Neural cell (in vitro differentiated cells): ENCODE measurements at regions not wholly inside any gene's neighbourhood (a gene's known extent, or its start where the extent isn't known, plus 50 kb on each side); places are given as distances from the start of the nearest gene placed in this dataset.

ENCODE experiments used
- H2AFZ ChIP-seq: fragments of 200-600, 300-800 bp; sonication (generic), shearing (Covaris generic); 2 replicates; pipeline ENCODE4 v1.6.0; 2014; ENCODE audit warnings: low read depth, mild to moderate bottlenecking, antibody characterized with exemption, low read length, moderate library complexity
- H3F3A ChIP-seq: fragments of 200-600 bp; shearing (Covaris generic); 2 replicates; pipeline ENCODE4 v1.6.1; 2016; ENCODE audit warnings: mild to moderate bottlenecking, moderate library complexity, mixed read lengths, antibody characterized with exemption, low read length; ENCODE audit not compliant: insufficient read depth, poor library complexity, severe bottlenecking
- H3K27ac ChIP-seq: fragments of 200-600, 300-800 bp; sonication (generic), shearing (Covaris generic); 2 replicates; pipeline ENCODE4 v1.5.1; 2014; ENCODE audit warnings: mild to moderate bottlenecking, low read length, moderate library complexity
- H3K27me3 ChIP-seq: fragments of 300-800, 200-600 bp; sonication (generic), shearing (Covaris generic); 2 replicates; pipeline ENCODE4 v1.6.0; 2014; ENCODE audit warnings: mild to moderate bottlenecking, low read depth, low read length, moderate library complexity; ENCODE audit not compliant: insufficient read depth
- H3K36me3 ChIP-seq: fragments of 300-800, 200-600 bp; sonication (generic), shearing (Covaris generic); 2 replicates; pipeline ENCODE4 v1.5.1; 2014; ENCODE audit warnings: mild to moderate bottlenecking, antibody characterized with exemption, low read length, moderate library complexity; ENCODE audit not compliant: insufficient read depth
- H3K4me2 ChIP-seq: fragments of 300-800, 200-600 bp; sonication (generic), shearing (Covaris generic); 2 replicates; pipeline ENCODE4 v1.6.0; 2014; ENCODE audit warnings: mild to moderate bottlenecking, low read length
- H3K4me3 ChIP-seq: fragments of 300-800, 200-600 bp; sonication (generic), shearing (Covaris generic); 2 replicates; pipeline ENCODE4 v1.5.1; 2014; ENCODE audit warnings: mild to moderate bottlenecking, low read length, moderate library complexity
- H3K79me2 ChIP-seq: fragments of 200-600 bp; shearing (Covaris generic); replicated peaks from 2 replicates; pipeline ENCODE4 v1.6.0; 2014; ENCODE audit warnings: mild to moderate bottlenecking, low read length, moderate library complexity; ENCODE audit not compliant: insufficient read depth
- H3K9ac ChIP-seq: fragments of 300-800, 200-600 bp; sonication (generic), shearing (Covaris generic); 2 replicates; pipeline ENCODE4 v1.6.1; 2016; ENCODE audit warnings: mild to moderate bottlenecking, low read length, mixed read lengths
- H3K9me2 ChIP-seq: fragments of 200-600 bp; shearing (Covaris generic); 2 replicates; pipeline ENCODE4 v1.6.1; 2016; ENCODE audit warnings: mild to moderate bottlenecking, low read length, mixed read lengths; ENCODE audit not compliant: insufficient read depth
- H3K9me3 ChIP-seq: fragments of 200-600, 300-800 bp; sonication (generic), shearing (Covaris generic); 2 replicates; pipeline ENCODE4 v1.6.1; 2016; ENCODE audit warnings: mild to moderate bottlenecking, mixed run types, low read length, moderate library complexity, mixed read lengths
- H4K20me1 ChIP-seq: fragments of 200-600 bp; shearing (Covaris generic); 2 replicates; pipeline ENCODE4 v1.6.1; 2016; ENCODE audit warnings: mild to moderate bottlenecking, mixed run types; ENCODE audit not compliant: insufficient read depth
- CTCF ChIP-seq: fragments of 450-650 bp; IDR thresholded peaks from 2 replicates; pipeline ENCODE4 v1.5.1; 2014; ENCODE audit warnings: antibody characterized with exemption, mild to moderate bottlenecking, moderate library complexity; ENCODE audit not compliant: poor library complexity, severe bottlenecking
- EP300 ChIP-seq: fragments of 450-650 bp; conservative IDR thresholded peaks from 2 replicates; pipeline ENCODE4 v1.6.1; 2014; ENCODE audit warnings: antibody characterized with exemption, mild to moderate bottlenecking, moderate library complexity; ENCODE audit not compliant: poor library complexity, severe bottlenecking
- EZH2 ChIP-seq: fragments of 200-600, 300-800 bp; shearing (Covaris generic), sonication (generic); IDR thresholded peaks from 2 replicates; pipeline ENCODE4 v1.6.1; 2014; ENCODE audit warnings: antibody characterized with exemption, low read length, borderline replicate concordance, mild to moderate bottlenecking; ENCODE audit not compliant: insufficient read depth, poor library complexity, severe bottlenecking
- MXI1 ChIP-seq: fragments of 450-650 bp; conservative IDR thresholded peaks from 2 replicates; pipeline ENCODE4 v1.6.1; 2014; ENCODE audit warnings: antibody characterized with exemption, mild to moderate bottlenecking; ENCODE audit not compliant: poor library complexity, severe bottlenecking
- POLR2AphosphoS5 ChIP-seq: IDR thresholded peaks from 2 replicates; pipeline ENCODE4 v1.6.1; 2012
- RAD21 ChIP-seq: fragments of 450-650 bp; conservative IDR thresholded peaks from 2 replicates; pipeline ENCODE4 v1.6.1; 2014; ENCODE audit warnings: antibody characterized with exemption, mild to moderate bottlenecking, moderate library complexity
- SMC3 ChIP-seq: fragments of 450-650 bp; conservative IDR thresholded peaks from 2 replicates; pipeline ENCODE4 v1.6.1; 2014; ENCODE audit warnings: antibody characterized with exemption, mild to moderate bottlenecking, moderate library complexity; ENCODE audit not compliant: poor library complexity
- TAF1 ChIP-seq: IDR thresholded peaks from 2 replicates; pipeline ENCODE4 v1.6.1; 2012; ENCODE audit warnings: low read depth
- TF ChIP-seq, protein P1 (sequence below): IDR thresholded peaks from 2 replicates; pipeline ENCODE4 v1.6.1; 2012; ENCODE audit warnings: borderline replicate concordance

DNA sequence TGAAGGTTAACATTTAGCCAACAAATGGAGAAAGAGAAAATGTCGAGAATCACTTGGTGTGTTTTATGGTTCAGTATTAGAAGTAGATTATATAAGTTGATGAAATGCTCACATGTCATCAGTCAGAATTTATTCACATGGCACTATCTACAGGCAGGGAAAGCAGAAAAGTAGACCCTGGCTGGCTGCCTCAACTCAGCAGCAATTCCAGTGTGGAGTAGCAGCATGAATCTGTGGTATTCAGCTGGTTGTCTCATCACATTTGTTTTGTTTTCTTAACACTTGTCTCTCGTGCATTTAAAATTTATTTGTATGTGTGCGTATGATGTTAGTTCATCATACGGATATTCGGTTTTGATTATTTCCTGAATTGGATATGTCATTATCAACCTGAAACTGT is 153.5 kb upstream of the OR13F1 start:
- no peaks in the 10 kb centered on the region for H3F3A ChIP-seq

GRCh38 chr9:104351726-104352125 is 152.3 kb upstream of the OR13F1 start:
- H3K27ac ChIP-seq: no peak overlapping the region
- no peaks in the 10 kb centered on the region for H3K79me2 ChIP-seq
- no peak overlapping the region for H3K9ac ChIP-seq
- H3K27me3 ChIP-seq: no peaks in the 10 kb centered on the region
- no peak overlapping the region for H3K4me2 ChIP-seq
- no peak overlapping the region for H2AFZ ChIP-seq
- no peaks in the 10 kb centered on the region for H4K20me1 ChIP-seq
- H3K9me2 ChIP-seq: no peaks in the 10 kb centered on the region
- H3K36me3 ChIP-seq: no peaks in the 10 kb centered on the region
- H3K4me3 ChIP-seq: no peak overlapping the region
- TF ChIP-seq SMC3 (no peak), EP300 (no peak), TAF1 (no peak), RAD21 (no peak), MXI1 (no peak), POLR2AphosphoS5 (no peak)
- no peaks in the 10 kb centered on the region for H3K9me3 ChIP-seq
- H3F3A ChIP-seq: no peaks in the 10 kb centered on the region

More for the DNA sequence above, 153.5 kb upstream of the OR13F1 start:
- no peak overlapping the region for H2AFZ ChIP-seq
- TF ChIP-seq TAF1 (no peak), RAD21 (no peak), EZH2 (no peak), MXI1 (no peak), CTCF (no peak), POLR2AphosphoS5 (no peak)
- TF ChIP-seq, protein P1, sequence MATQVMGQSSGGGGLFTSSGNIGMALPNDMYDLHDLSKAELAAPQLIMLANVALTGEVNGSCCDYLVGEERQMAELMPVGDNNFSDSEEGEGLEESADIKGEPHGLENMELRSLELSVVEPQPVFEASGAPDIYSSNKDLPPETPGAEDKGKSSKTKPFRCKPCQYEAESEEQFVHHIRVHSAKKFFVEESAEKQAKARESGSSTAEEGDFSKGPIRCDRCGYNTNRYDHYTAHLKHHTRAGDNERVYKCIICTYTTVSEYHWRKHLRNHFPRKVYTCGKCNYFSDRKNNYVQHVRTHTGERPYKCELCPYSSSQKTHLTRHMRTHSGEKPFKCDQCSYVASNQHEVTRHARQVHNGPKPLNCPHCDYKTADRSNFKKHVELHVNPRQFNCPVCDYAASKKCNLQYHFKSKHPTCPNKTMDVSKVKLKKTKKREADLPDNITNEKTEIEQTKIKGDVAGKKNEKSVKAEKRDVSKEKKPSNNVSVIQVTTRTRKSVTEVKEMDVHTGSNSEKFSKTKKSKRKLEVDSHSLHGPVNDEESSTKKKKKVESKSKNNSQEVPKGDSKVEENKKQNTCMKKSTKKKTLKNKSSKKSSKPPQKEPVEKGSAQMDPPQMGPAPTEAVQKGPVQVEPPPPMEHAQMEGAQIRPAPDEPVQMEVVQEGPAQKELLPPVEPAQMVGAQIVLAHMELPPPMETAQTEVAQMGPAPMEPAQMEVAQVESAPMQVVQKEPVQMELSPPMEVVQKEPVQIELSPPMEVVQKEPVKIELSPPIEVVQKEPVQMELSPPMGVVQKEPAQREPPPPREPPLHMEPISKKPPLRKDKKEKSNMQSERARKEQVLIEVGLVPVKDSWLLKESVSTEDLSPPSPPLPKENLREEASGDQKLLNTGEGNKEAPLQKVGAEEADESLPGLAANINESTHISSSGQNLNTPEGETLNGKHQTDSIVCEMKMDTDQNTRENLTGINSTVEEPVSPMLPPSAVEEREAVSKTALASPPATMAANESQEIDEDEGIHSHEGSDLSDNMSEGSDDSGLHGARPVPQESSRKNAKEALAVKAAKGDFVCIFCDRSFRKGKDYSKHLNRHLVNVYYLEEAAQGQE: no peak
- H3K9me3 ChIP-seq: no peaks in the 10 kb centered on the region
- no peaks in the 10 kb centered on the region for H3K9me2 ChIP-seq
- no peak overlapping the region for H3K9ac ChIP-seq
- H3K27me3 ChIP-seq: no peaks in the 10 kb centered on the region
- no peak overlapping the region for H3K4me2 ChIP-seq
- no peak overlapping the region for H3K27ac ChIP-seq
- no peaks in the 10 kb centered on the region for H4K20me1 ChIP-seq
- no peaks in the 10 kb centered on the region for H3K36me3 ChIP-seq
- H3K79me2 ChIP-seq: no peaks in the 10 kb centered on the region
- H3K4me3 ChIP-seq: no peak overlapping the region

DNA sequence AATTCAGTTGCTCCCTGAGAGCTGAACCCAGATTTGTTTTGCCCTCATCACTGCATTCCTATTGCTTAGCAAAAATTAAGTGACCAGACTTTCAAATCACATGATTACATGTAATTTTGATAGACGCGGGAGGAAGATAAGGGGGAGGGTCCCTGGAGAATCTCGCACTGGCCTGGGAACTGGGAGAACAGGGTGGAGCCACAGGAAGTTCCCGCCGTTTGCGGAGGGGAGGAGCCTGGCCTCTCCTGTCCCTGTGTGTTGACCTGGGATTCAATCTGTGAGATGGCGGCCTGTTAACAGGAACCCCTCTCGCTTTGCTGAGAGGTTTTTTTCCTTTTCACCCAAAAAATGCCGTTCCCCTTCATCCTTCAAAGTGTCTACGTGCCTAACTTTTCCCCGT is 142.9 kb upstream of the OR13F1 start:
- Histone ChIP-seq H2AFZ (no peak overlapping the region), H4K20me1 (no peaks in the 10 kb centered on the region), H3K9me3 (no peaks in the 10 kb centered on the region), H3K36me3 (no peaks in the 10 kb centered on the region), H3F3A (no peaks in the 10 kb centered on the region), H3K9me2 (no peaks in the 10 kb centered on the region), H3K79me2 (no peaks in the 10 kb centered on the region), H3K4me3 (no peak overlapping the region), H3K27ac (no peak overlapping the region), H3K9ac (no peak overlapping the region), H3K27me3 (no peaks in the 10 kb centered on the region), H3K4me2 (no peak overlapping the region)
- TF ChIP-seq EZH2: no peak
- no peak for TF ChIP-seq CTCF
- TF ChIP-seq EP300: no peak
- no peak for TF ChIP-seq RAD21
- TF ChIP-seq TAF1: no peak
- TF ChIP-seq POLR2AphosphoS5: no peak
- TF ChIP-seq, protein P1: no peak
- no peak for TF ChIP-seq SMC3
- TF ChIP-seq MXI1: no peak
